Stomach (tissue), 8 donors: ENCODE measurements at regions not wholly inside any gene's neighbourhood (a gene's known extent, or its start where the extent isn't known, plus 50 kb on each side); places are given as distances from the start of the nearest gene placed in this dataset.
A peak's percentile ranks its signal among the peaks of the same experiment; 100 is the strongest.

ENCODE experiments used
- DNase-seq, 2 donors: peaks; one replicate each; pipeline versions ENCODE4 v3.0.0 to v3.0.0-alpha.2; 2013 to 2019
- H3K27ac ChIP-seq, 5 donors: fragments of 200-600 bp in 4 of 5; sonication (generic) in 4 of 5; one replicate each; pipeline ENCODE4 v1.5.1; 2013 to 2019; ENCODE audit warnings: mild to moderate bottlenecking in 1 of 5, moderate library complexity in 1 of 5
- H3K27me3 ChIP-seq, 3 donors: fragments of 200-600 bp; sonication (generic); one replicate each; pipeline ENCODE4 v1.5.1; 2017 to 2019; ENCODE audit warnings: mixed run types in 1 of 3
- H3K36me3 ChIP-seq, 4 donors: fragments of 200-600 bp; sonication (generic); 1 replicate in 3 of 4; 2 replicates in 1 of 4; pipeline ENCODE4 v1.5.1; 2016 to 2019
- H3K4me1 ChIP-seq, 4 donors: fragments of 200-600 bp; sonication (generic); one replicate each; pipeline ENCODE4 v1.5.1; 2016 to 2019
- H3K4me3 ChIP-seq, 4 donors: fragments of 200-600 bp; sonication (generic) in 3 of 4; one replicate each; pipeline ENCODE4 v1.5.1; 2016 to 2019; ENCODE audit warnings: mild to moderate bottlenecking in 1 of 4
- H3K9me3 ChIP-seq, 4 donors: fragments of 200-600 bp; sonication (generic); one replicate each; pipeline ENCODE4 v1.5.1; 2016 to 2019
- CTCF ChIP-seq, 7 experiments: fragments of 450-650 bp in 4 of 7; fragments of 200-600 bp in 3 of 7; sonication (generic) in 3 of 7; IDR thresholded peaks; one replicate each; pipeline ENCODE4 v1.5.1; 2016 to 2019; ENCODE audit warnings: antibody characterized with exemption in 7 of 7, control low read depth in 2 of 7, mild to moderate bottlenecking in 1 of 7
- EP300 ChIP-seq: sonication (generic); formaldehyde crosslinking; IDR thresholded peaks from one replicate; pipeline ENCODE4 v1.6.1; 2017; ENCODE audit warnings: antibody characterized with exemption
- POLR2A ChIP-seq, 4 donors: fragments of 450-650 bp; IDR thresholded peaks; one replicate each; pipeline ENCODE4 v1.6.1; 2016; ENCODE audit warnings: antibody characterized with exemption in 4 of 4, control low read depth in 2 of 4, mild to moderate bottlenecking in 1 of 4, moderate library complexity in 1 of 4
- POLR2AphosphoS5 ChIP-seq, 3 donors: sonication (generic); formaldehyde crosslinking; IDR thresholded peaks; one replicate each; pipeline ENCODE4 v1.6.1; 2016; ENCODE audit warnings: antibody characterized with exemption in 3 of 3
- WGBS, 5 donors: extraction: QIAGEN DNeasy Blood & Tissue Kit in 3 of 5; methylation state at CpG; one replicate each; pipeline versions ENCODE4 v1.1.5 to v1.1.7; 2013 to 2018; 5-methylcytosine and 5-hydroxymethylcytosine counted together
- intact Hi-C: fragments of 100-400 bp; cut with DNase I; formaldehyde crosslinking; loops from one replicate; pipeline ENCODE4 v1.15.1; 2023; ENCODE audit warnings: low total_unique reads
- donor health status: healthy with polysubstance abuse.
- donor health status: Bipolar disorder and iron deficiency.
- donor health status: healthy.

- no peak overlapping the region for H3K27ac ChIP-seq
- no peak for DNase-seq
- H3K27me3 ChIP-seq, result no peaks in the 10 kb centered on the region
- WGBS, 5 donors, result 76 to 83% (median 79%) methylated on average over 6 of the region's 6 CpGs
- TF ChIP-seq POLR2A (IDR thresholded peaks at IDR 0.05), result no peak
- no peak for TF ChIP-seq CTCF (IDR thresholded peaks at IDR 0.05)
- TF ChIP-seq EP300, result no peak
- no peak for TF ChIP-seq POLR2AphosphoS5 (IDR thresholded peaks at IDR 0.05)
- intact Hi-C loops, result no loop called here
- no peaks in the 10 kb centered on the region for H3K9me3 ChIP-seq
- no peak overlapping the region for H3K4me3 ChIP-seq
- no peaks in the 10 kb centered on the region for H3K36me3 ChIP-seq
- peaks cover 0 to 9% (median 0%) of the 10 kb centered on the region in 4 donors for H3K4me1 ChIP-seq
Observed at GRCh38 chr2:156647377-156648010, 211.3 kb downstream of the GPD2 start.

- Histone ChIP-seq H3K4me3 (no peak overlapping the region), H3K4me1 (peaks cover 0 to 9% (median 0%) of the 10 kb centered on the region in 4 donors), H3K36me3 (no peaks in the 10 kb centered on the region), H3K9me3 (no peaks in the 10 kb centered on the region), H3K27me3 (no peaks in the 10 kb centered on the region), H3K27ac (no peak overlapping the region)
- intact Hi-C loops, result no loop called here
- no peak for DNase-seq
- TF ChIP-seq POLR2AphosphoS5 (IDR thresholded peaks at IDR 0.05), result no peak
- TF ChIP-seq EP300, result no peak
- TF ChIP-seq CTCF (IDR thresholded peaks at IDR 0.05), result no peak
- TF ChIP-seq POLR2A (IDR thresholded peaks at IDR 0.05), result no peak
Observed at GRCh38 chr2:156648522-156648921, 212.3 kb downstream of the GPD2 start.

- TF ChIP-seq POLR2A (IDR thresholded peaks at IDR 0.05), result no peak
- TF ChIP-seq EP300, result no peak
- TF ChIP-seq POLR2AphosphoS5 (IDR thresholded peaks at IDR 0.05), result no peak
- TF ChIP-seq CTCF (IDR thresholded peaks at IDR 0.05), result no peak
- Histone ChIP-seq H3K36me3 (no peaks in the 10 kb centered on the region), H3K9me3 (no peaks in the 10 kb centered on the region), H3K4me3 (no peak overlapping the region), H3K27me3 (no peaks in the 10 kb centered on the region), H3K4me1 (peaks cover 0 to 9% (median 0%) of the 10 kb centered on the region in 4 donors), H3K27ac (no peak overlapping the region)
- peak; percentile 39 to 68 for DNase-seq
- 4 to 50% (median 25%) methylated on average over 1 of the region's 1 CpG for WGBS, 5 donors
- intact Hi-C loops, result no loop called here
Observed at GRCh38 chr2:156649596-156649995, 213.4 kb downstream of the GPD2 start.

- no peak for TF ChIP-seq CTCF (IDR thresholded peaks at IDR 0.05)
- intact Hi-C loops, result no loop called here
- H3K36me3 ChIP-seq, result no peaks in the 10 kb centered on the region
Observed at GRCh38 chr2:156652691-156653090, 216.5 kb downstream of the GPD2 start.

More at GRCh38 chr2:156652691-156653090, 216.5 kb downstream of the GPD2 start:
- no peaks in the 10 kb centered on the region for H3K9me3 ChIP-seq
- H3K27me3 ChIP-seq, result no peaks in the 10 kb centered on the region
- DNase-seq, result no peak
- H3K27ac ChIP-seq, result no peak overlapping the region
- H3K4me3 ChIP-seq, result no peak overlapping the region
- H3K4me1 ChIP-seq, result peaks cover 0 to 9% (median 0%) of the 10 kb centered on the region in 4 donors
